ENCODE measurements at regions not wholly inside any gene's neighbourhood (a gene's known extent, or its start where the extent isn't known, plus 50 kb on each side); places are given as distances from the start of the nearest gene placed in this dataset.

GRCh38 chr3:90056281-90057032 is 949.0 kb downstream of the EPHA3 start:
- no peaks in the 10 kb centered on the region for H3K27me3 Mint-ChIP-seq (ENCODE audit: low read depth)
- ChIA-PET CTCF (no interaction called here), POLR2A (no interaction called here)
- no peak for DNase-seq (ENCODE audit: low spot score)
- ATAC-seq: no peak
- no peaks in the 10 kb centered on the region for H3K36me3 Mint-ChIP-seq
- TF ChIP-seq ESRRA (CRISPR knock-in tag; IDR thresholded peaks at IDR 0.05; ENCODE audit: borderline replicate concordance) (no peak), ZNF219 (CRISPR knock-in tag; IDR thresholded peaks at IDR 0.05; ENCODE audit: borderline replicate concordance) (no peak)
- no peak overlapping the region for H3K27ac Mint-ChIP-seq
- H3K9me3 Mint-ChIP-seq: peaks cover 5% of the 10 kb centered on the region; the same call in 1 of the 2 replicates
- no peak overlapping the region for H3K4me3 Mint-ChIP-seq
- peaks cover 12% of the 10 kb centered on the region for H3K4me1 Mint-ChIP-seq

GRCh38 chr3:90062016-90062415 is 954.6 kb downstream of the EPHA3 start:
- Mint-ChIP-seq H3K4me3 (no peak overlapping the region), H3K4me1 (peaks cover 4% of the 10 kb centered on the region), H3K36me3 (peaks cover 15% of the 10 kb centered on the region), H3K27ac (no peak overlapping the region), H3K27me3 (ENCODE audit: low read depth) (no peaks in the 10 kb centered on the region), H3K9me3 (peaks cover 25% of the 10 kb centered on the region)
- no peak for ATAC-seq
- POLR2A ChIA-PET: no interaction called here
- DNase-seq (ENCODE audit: low spot score): no peak
- CTCF ChIA-PET: interaction anchor here (0.5 to 1.2 kb wide), 2 partner anchors 30 to 57 kb away, joined by 4 to 6 read pairs; no protein-coding TSS in a partner anchor
- TF ChIP-seq ZNF423 (CRISPR knock-in tag; IDR thresholded peaks at IDR 0.05): no peak
- TF ChIP-seq NR3C1 (CRISPR knock-in tag; conservative IDR thresholded peaks at IDR 0.05; ENCODE audit: low read depth): no peak
- no peak for TF ChIP-seq IRF2 (CRISPR knock-in tag; IDR thresholded peaks at IDR 0.05; ENCODE audit: borderline replicate concordance, low read depth)
- no peak for TF ChIP-seq SMAD4 (CRISPR knock-in tag; IDR thresholded peaks at IDR 0.05)
- TF ChIP-seq NFATC4 (CRISPR knock-in tag; IDR thresholded peaks at IDR 0.05): no peak
- no peak for TF ChIP-seq SP1 (CRISPR knock-in tag; conservative IDR thresholded peaks at IDR 0.05)
- TF ChIP-seq TEAD1 (CRISPR knock-in tag; IDR thresholded peaks at IDR 0.05): no peak
- no peak for TF ChIP-seq ZNF317 (CRISPR knock-in tag; IDR thresholded peaks at IDR 0.05; ENCODE audit: borderline replicate concordance, low read depth)

- peaks cover 8% of the 10 kb centered on the region for H3K4me1 Mint-ChIP-seq
- H3K9me3 Mint-ChIP-seq: peaks cover 25% of the 10 kb centered on the region
- no peak for TF ChIP-seq STAT6 (CRISPR knock-in tag; conservative IDR thresholded peaks at IDR 0.05; ENCODE audit: low read depth)
- no peak for TF ChIP-seq NFE2L1 (CRISPR knock-in tag; IDR thresholded peaks at IDR 0.05)
- no peak for TF ChIP-seq ARID4B (CRISPR knock-in tag; IDR thresholded peaks at IDR 0.05; ENCODE audit: borderline replicate concordance)
- ChIA-PET CTCF (no interaction called here), POLR2A (no interaction called here)
- peaks cover 15% of the 10 kb centered on the region for H3K36me3 Mint-ChIP-seq
- ATAC-seq (no peak), DNase-seq (ENCODE audit: low spot score) (no peak)
- H3K27me3 Mint-ChIP-seq (ENCODE audit: low read depth): no peaks in the 10 kb centered on the region
- H3K27ac Mint-ChIP-seq: no peak overlapping the region
- H3K4me3 Mint-ChIP-seq: no peak overlapping the region
These were observed 955.3 kb downstream of the EPHA3 start for GRCh38 chr3:90062631-90063200.

Measured in WTC11 (cell line).